Small intestine (tissue), 7 donors: ENCODE measurements at regions not wholly inside any gene's neighbourhood (a gene's known extent, or its start where the extent isn't known, plus 50 kb on each side); places are given as distances from the start of the nearest gene placed in this dataset.

Experiments
- DNase-seq, 2 donors: peaks; one replicate each; pipeline versions ENCODE4 v3.0.0 to v3.0.0-alpha.2; 2013
- FAIRE-seq: peaks from 2 replicates; lab custom pipeline; 2012; peaks lifted over from hg19 to GRCh38; lab: Jason Lieb, UNC
- H3K27ac ChIP-seq, 3 donors: one replicate each; pipeline ENCODE4 v1.5.1; 2013; ENCODE audit warnings: low read length in 2 of 3, mild to moderate bottlenecking in 2 of 3, control low read depth in 1 of 3, inconsistent platforms in 1 of 3, low read depth in 1 of 3, moderate library complexity in 1 of 3
- H3K27me3 ChIP-seq, 3 donors: one replicate each; pipeline ENCODE4 v1.6.1; 2013; ENCODE audit warnings: low read length in 3 of 3, inconsistent platforms in 1 of 3; ENCODE audit not compliant: control insufficient read depth in 3 of 3, insufficient read depth in 3 of 3
- H3K36me3 ChIP-seq, 3 donors: one replicate each; pipeline ENCODE4 v1.6.1; 2013; ENCODE audit warnings: low read length in 3 of 3, inconsistent platforms in 1 of 3, low read depth in 1 of 3, mild to moderate bottlenecking in 1 of 3, moderate library complexity in 1 of 3; ENCODE audit not compliant: control insufficient read depth in 3 of 3, insufficient read depth in 2 of 3
- H3K4me1 ChIP-seq, 3 donors: one replicate each; pipeline ENCODE4 v1.6.1; 2013; ENCODE audit warnings: low read length in 2 of 3, inconsistent platforms in 1 of 3, low read depth in 1 of 3, mild to moderate bottlenecking in 1 of 3, moderate library complexity in 1 of 3; ENCODE audit not compliant: control insufficient read depth in 3 of 3, insufficient read depth in 2 of 3
- H3K4me3 ChIP-seq, 3 donors: one replicate each; pipeline ENCODE4 v1.5.1; 2013; ENCODE audit warnings: low read length in 3 of 3, control low read depth in 1 of 3, inconsistent platforms in 1 of 3, low read depth in 1 of 3, mild to moderate bottlenecking in 1 of 3, moderate library complexity in 1 of 3
- H3K9me3 ChIP-seq, 2 donors: one replicate each; pipeline ENCODE4 v1.6.1; 2013; ENCODE audit warnings: low read depth in 1 of 2, low read length in 1 of 2; ENCODE audit not compliant: control insufficient read depth in 2 of 2, insufficient read depth in 1 of 2
- WGBS, 3 donors: extraction: QIAGEN DNeasy Blood & Tissue Kit; methylation state at CpG; one replicate each; pipeline ENCODE4 v1.1.7; 2013; 5-methylcytosine and 5-hydroxymethylcytosine counted together
- donor health status: healthy with polysubstance abuse.
- donor health status: control.
- donor health status: control.
- donor health status: Bipolar disorder and iron deficiency.
- donor health status: healthy.

- WGBS, 3 donors: 71 to 93% (median 85%) methylated on average over 2 of the region's 2 CpGs
- DNase-seq: no peak
- Histone ChIP-seq H3K4me1 (no peaks in the 10 kb centered on the region), H3K27me3 (no peaks in the 10 kb centered on the region), H3K36me3 (no peaks in the 10 kb centered on the region), H3K4me3 (no peak overlapping the region), H3K27ac (no peak overlapping the region), H3K9me3 (no peaks in the 10 kb centered on the region)
- FAIRE-seq: no peak
Observed at GRCh38 chrX:87236830-87237440, 280.7 kb upstream of the KLHL4 start.

DNA sequence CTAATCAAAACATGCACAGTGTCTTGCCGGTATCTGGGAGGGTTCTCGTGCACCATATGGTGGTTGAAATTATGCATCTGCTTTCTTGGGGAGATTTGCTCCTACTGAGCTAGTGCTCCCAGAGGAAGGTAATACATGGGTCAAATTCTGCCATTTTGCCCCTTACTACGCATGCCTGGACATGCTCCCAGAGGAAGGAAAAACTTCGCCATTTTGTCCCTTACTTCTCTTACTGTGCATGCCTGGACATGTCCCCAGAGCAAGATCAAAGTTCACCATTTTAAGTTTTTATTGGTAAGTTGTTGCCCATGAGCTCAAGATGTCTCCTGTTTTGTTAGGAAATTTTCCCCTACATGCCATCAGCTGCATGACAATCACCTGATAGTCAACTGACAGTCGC is 252.1 kb upstream of the KLHL4 start:
- DNase-seq (no peak), FAIRE-seq (no peak)
- Histone ChIP-seq H3K9me3 (peaks cover 0 to 4% of the 10 kb centered on the region in 2 donors), H3K27ac (no peak overlapping the region), H3K27me3 (no peaks in the 10 kb centered on the region), H3K4me3 (no peak overlapping the region), H3K4me1 (no peaks in the 10 kb centered on the region), H3K36me3 (no peaks in the 10 kb centered on the region)
- WGBS, 3 donors: 71 to 90% (median 86%) methylated on average over 5 of the region's 5 CpGs

DNA sequence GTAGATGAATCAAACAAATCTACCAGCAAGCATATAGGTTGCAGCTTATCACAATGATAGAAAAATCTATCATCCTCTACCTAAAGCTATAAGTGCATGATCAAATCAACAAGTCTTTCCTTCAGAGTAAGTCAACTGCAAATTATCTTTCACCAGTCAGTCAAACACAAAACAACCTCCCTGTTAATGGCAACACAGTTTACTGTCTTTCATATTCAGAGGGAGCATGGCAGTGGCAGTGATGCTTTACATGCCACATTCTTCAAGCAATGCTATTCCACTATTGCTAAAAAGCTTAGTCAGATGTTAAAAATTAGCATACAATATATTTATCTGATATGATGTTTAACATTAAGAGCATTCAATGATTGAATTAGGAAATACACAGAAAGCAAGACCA is 245.1 kb upstream of the KLHL4 start:
- DNase-seq (no peak), FAIRE-seq (no peak)
- Histone ChIP-seq H3K36me3 (no peaks in the 10 kb centered on the region), H3K4me1 (no peaks in the 10 kb centered on the region), H3K27me3 (no peaks in the 10 kb centered on the region), H3K27ac (no peak overlapping the region), H3K9me3 (no peaks in the 10 kb centered on the region), H3K4me3 (no peak overlapping the region)

- Histone ChIP-seq H3K9me3 (no peaks in the 10 kb centered on the region), H3K36me3 (no peaks in the 10 kb centered on the region), H3K27me3 (no peaks in the 10 kb centered on the region), H3K4me1 (no peaks in the 10 kb centered on the region), H3K27ac (no peak overlapping the region), H3K4me3 (no peak overlapping the region)
- FAIRE-seq: no peak
- WGBS, 3 donors: 1 to 4% (median 1%) methylated on average over 4 of the region's 4 CpGs
- DNase-seq: peak in 1 of 2 donors; percentile 1
Observed at GRCh38 chrX:87299563-87300160, 217.9 kb upstream of the KLHL4 start.

GRCh38 chrX:87310780-87311179 is 206.8 kb upstream of the KLHL4 start:
- Histone ChIP-seq H3K4me3 (no peak overlapping the region), H3K27ac (no peak overlapping the region), H3K36me3 (no peaks in the 10 kb centered on the region), H3K9me3 (no peaks in the 10 kb centered on the region), H3K27me3 (no peaks in the 10 kb centered on the region), H3K4me1 (no peaks in the 10 kb centered on the region)
- FAIRE-seq (no peak), DNase-seq (no peak)
- 52 to 58% (median 57%) methylated on average over 1 of the region's 1 CpG for WGBS, 3 donors

DNA sequence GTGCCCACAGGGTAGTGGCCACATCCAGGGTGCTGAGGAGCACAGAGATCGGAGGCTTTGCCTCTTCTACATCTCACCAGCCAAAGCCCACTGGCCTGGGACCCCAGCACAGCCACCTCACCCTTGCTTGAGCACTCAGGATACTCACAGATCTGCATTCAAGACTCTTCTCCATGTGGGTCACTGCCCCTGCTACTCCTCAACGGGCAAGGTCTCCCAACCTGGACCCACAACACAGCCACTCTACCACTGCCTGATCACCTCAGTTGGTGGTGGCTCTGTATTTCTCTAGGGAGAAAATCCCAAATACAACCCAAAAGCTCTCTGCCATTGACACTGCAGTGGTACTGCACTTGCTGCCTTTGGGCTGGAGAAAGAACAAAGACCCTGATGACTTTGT is 190.3 kb upstream of the KLHL4 start:
- H3K27ac ChIP-seq: no peak overlapping the region
- H3K4me1 ChIP-seq: no peaks in the 10 kb centered on the region
- no peaks in the 10 kb centered on the region for H3K27me3 ChIP-seq
- H3K9me3 ChIP-seq: peaks cover 0 to 5% of the 10 kb centered on the region in 2 donors
- DNase-seq (no peak), FAIRE-seq (no peak)
- H3K4me3 ChIP-seq: no peak overlapping the region
- 72 to 85% (median 78%) methylated on average over 1 to 2 of the region's 2 CpGs for WGBS, 3 donors
- no peaks in the 10 kb centered on the region for H3K36me3 ChIP-seq

DNA sequence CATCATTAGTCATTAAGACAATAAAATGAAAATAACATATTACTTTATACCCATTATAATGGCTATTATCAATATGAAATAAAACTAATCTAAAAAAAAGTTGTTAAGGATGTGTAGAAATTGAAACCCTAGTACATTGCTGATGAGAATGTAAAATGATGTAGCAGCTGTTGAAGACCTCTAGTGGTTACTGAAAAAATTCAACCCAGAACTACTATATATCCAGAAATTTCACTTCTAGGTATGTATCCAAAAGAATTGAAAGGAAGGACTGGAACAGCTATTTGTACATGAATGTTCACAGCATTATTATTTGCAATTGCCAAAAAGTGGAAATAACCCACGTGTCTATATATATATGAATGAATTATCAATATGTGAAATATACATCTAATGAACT is 180.3 kb upstream of the KLHL4 start:
- H3K27ac ChIP-seq: no peak overlapping the region
- 23 to 55% (median 48%) methylated on average over 1 of the region's 1 CpG for WGBS, 3 donors
- no peak for FAIRE-seq
- H3K4me1 ChIP-seq: no peaks in the 10 kb centered on the region
- H3K27me3 ChIP-seq: no peaks in the 10 kb centered on the region
- H3K4me3 ChIP-seq: no peak overlapping the region
- H3K9me3 ChIP-seq: no peaks in the 10 kb centered on the region
- no peak for DNase-seq
- no peaks in the 10 kb centered on the region for H3K36me3 ChIP-seq

DNA sequence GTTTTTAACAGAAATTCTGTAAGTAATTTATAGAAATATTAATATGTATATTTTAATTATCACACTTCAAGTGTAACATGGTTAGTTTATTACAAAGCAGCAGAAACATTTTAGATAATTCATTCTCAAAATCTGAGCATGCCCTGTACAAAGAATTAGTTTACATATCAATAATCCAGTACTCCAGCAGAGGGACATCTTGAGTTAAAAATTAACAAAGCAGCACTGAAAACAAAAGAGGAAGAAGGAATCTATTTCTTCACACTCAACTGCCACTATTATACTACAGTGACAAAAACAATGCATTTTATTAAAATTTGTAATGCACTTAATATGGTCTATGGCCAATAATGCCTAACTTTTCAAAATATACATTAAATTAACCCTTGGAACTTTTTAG is 179.1 kb upstream of the KLHL4 start:
- FAIRE-seq: no peak
- H3K27me3 ChIP-seq: no peaks in the 10 kb centered on the region
- no peaks in the 10 kb centered on the region for H3K9me3 ChIP-seq
- H3K27ac ChIP-seq: no peak overlapping the region
- no peaks in the 10 kb centered on the region for H3K4me1 ChIP-seq
- H3K36me3 ChIP-seq: no peaks in the 10 kb centered on the region
- H3K4me3 ChIP-seq: no peak overlapping the region
- DNase-seq: no peak

GRCh38 chrX:87370865-87371264 is 146.7 kb upstream of the KLHL4 start:
- DNase-seq (no peak), FAIRE-seq (no peak)
- Histone ChIP-seq H3K4me3 (no peak overlapping the region), H3K9me3 (no peaks in the 10 kb centered on the region), H3K36me3 (no peaks in the 10 kb centered on the region), H3K27me3 (no peaks in the 10 kb centered on the region), H3K4me1 (no peaks in the 10 kb centered on the region), H3K27ac (no peak overlapping the region)
- 75 to 91% (median 82%) methylated on average over 2 of the region's 2 CpGs for WGBS, 3 donors
